GM23338 (cell line): ENCODE measurements at regions not wholly inside any gene's neighbourhood (a gene's known extent, or its start where the extent isn't known, plus 50 kb on each side); places are given as distances from the start of the nearest gene placed in this dataset.

Experiments
- ATAC-seq: fragments of 200-7000 bp; cut with Tn5 transposase; 3 replicates; pipeline ENCODE4 v1.9.1; 2020
- DNase-seq: peaks from one replicate; pipeline ENCODE4 v3.0.0-alpha.2; 2015; ENCODE audit warnings: low spot score
- H2AFZ ChIP-seq: fragments of 200-600 bp; sonication (generic); 2 replicates; pipeline ENCODE4 v1.8.0; 2016; ENCODE audit warnings: antibody characterized with exemption, mild to moderate bottlenecking, moderate library complexity
- H3F3A ChIP-seq: fragments of 200-600 bp; sonication (generic); replicated peaks from 2 replicates; pipeline ENCODE4 v1.8.0; 2017; ENCODE audit warnings: antibody characterized with exemption, mixed run types, low read depth
- H3K27ac ChIP-seq: fragments of 200-600 bp; sonication (generic); 2 replicates; pipeline ENCODE4 v1.6.1; 2016; ENCODE audit warnings: low read depth
- H3K27me3 ChIP-seq: fragments of 200-600 bp; sonication (generic); 2 replicates; pipeline ENCODE4 v1.8.0; 2016; ENCODE audit warnings: mild to moderate bottlenecking, mixed run types, moderate library complexity; ENCODE audit not compliant: insufficient read depth
- H3K36me3 ChIP-seq: fragments of 200-600 bp; sonication (generic); 2 replicates; pipeline ENCODE4 v1.8.0; 2016; ENCODE audit warnings: mild to moderate bottlenecking; ENCODE audit not compliant: insufficient read depth
- H3K4me1 ChIP-seq: fragments of 200-600 bp; sonication (generic); 2 replicates; pipeline ENCODE4 v1.8.0; 2016; ENCODE audit warnings: mild to moderate bottlenecking, moderate library complexity; ENCODE audit not compliant: insufficient read depth
- H3K4me2 ChIP-seq: fragments of 200-600 bp; sonication (generic); 2 replicates; pipeline ENCODE4 v1.7.1; 2017; ENCODE audit warnings: mixed run types
- H3K4me3 ChIP-seq: fragments of 200-600 bp; sonication (generic); 2 replicates; pipeline ENCODE4 v1.6.1; 2016; ENCODE audit warnings: mixed run types
- H3K79me2 ChIP-seq: fragments of 200-600 bp; sonication (generic); replicated peaks from 2 replicates; pipeline ENCODE4 v1.8.0; 2017; ENCODE audit warnings: mild to moderate bottlenecking; ENCODE audit not compliant: insufficient read depth
- H3K9me2 ChIP-seq: fragments of 200-600 bp; sonication (generic); 2 replicates; pipeline ENCODE4 v1.8.0; 2017; ENCODE audit not compliant: insufficient read depth
- H4K20me1 ChIP-seq: fragments of 200-600 bp; sonication (generic); replicated peaks from 2 replicates; pipeline ENCODE4 v1.8.0; 2017; ENCODE audit warnings: mild to moderate bottlenecking; ENCODE audit not compliant: insufficient read depth
- H3K27ac Mint-ChIP-seq: 2 replicates; pipeline ENCODE4 v1.8.0; 2020; ENCODE audit warnings: inconsistent platforms, mild to moderate bottlenecking, moderate library complexity, mixed read lengths
- H3K27me3 Mint-ChIP-seq: 3 replicates; pipeline ENCODE4 v1.8.0; 2022; ENCODE audit warnings: low read depth, mild to moderate bottlenecking, moderate library complexity, mixed read lengths, inconsistent platforms; ENCODE audit not compliant: insufficient read depth, poor library complexity
- H3K36me3 Mint-ChIP-seq: 3 replicates; pipeline ENCODE4 v1.8.0; 2021; ENCODE audit warnings: low read depth, mild to moderate bottlenecking, inconsistent platforms, moderate library complexity, mixed read lengths
- H3K4me1 Mint-ChIP-seq: 3 replicates; pipeline ENCODE4 v1.8.0; 2020; ENCODE audit warnings: mild to moderate bottlenecking, inconsistent platforms, mixed read lengths
- H3K4me3 Mint-ChIP-seq: 3 replicates; pipeline ENCODE4 v1.8.0; 2021; ENCODE audit warnings: moderate library complexity, mild to moderate bottlenecking, inconsistent platforms, mixed read lengths
- H3K9me3 Mint-ChIP-seq: 3 replicates; pipeline ENCODE4 v1.8.0; 2020; ENCODE audit warnings: moderate library complexity, mild to moderate bottlenecking, inconsistent platforms, mixed read lengths
- CREB1 ChIP-seq: fragments of 250-450 bp; sonication (Bioruptor Pico); IDR thresholded peaks from 2 replicates; pipeline ENCODE4 v1.5.0; 2020; ENCODE audit warnings: low read depth, mild to moderate bottlenecking, moderate library complexity
- EZH2 ChIP-seq: fragments of 200-600 bp; sonication (generic); IDR thresholded peaks from one replicate; pipeline ENCODE4 v1.8.0; 2017; ENCODE audit warnings: antibody characterized with exemption, mild to moderate bottlenecking, low read depth; ENCODE audit not compliant: unreplicated experiment
- EZH2phosphoT487 ChIP-seq: fragments of 200-600 bp; sonication (generic); IDR thresholded peaks from one replicate; pipeline ENCODE4 v1.8.1; 2018; ENCODE audit warnings: antibody characterized with exemption; ENCODE audit not compliant: unreplicated experiment
- JUNB ChIP-seq: IDR thresholded peaks from one replicate; pipeline ENCODE4 v1.6.1; 2016; ENCODE audit warnings: antibody characterized with exemption; ENCODE audit not compliant: unreplicated experiment
- NANOG ChIP-seq: IDR thresholded peaks from 2 replicates; pipeline ENCODE4 v1.6.1; 2016; ENCODE audit warnings: antibody characterized with exemption, borderline replicate concordance
- POLR2AphosphoS5 ChIP-seq: IDR thresholded peaks from 2 replicates; pipeline ENCODE4 v1.6.1; 2016; ENCODE audit warnings: antibody characterized with exemption, low read depth
- STAT1 ChIP-seq: IDR thresholded peaks from one replicate; pipeline ENCODE4 v1.6.1; 2016; ENCODE audit warnings: antibody characterized with exemption; ENCODE audit not compliant: unreplicated experiment
- ZNF114 ChIP-seq: fragments of 250-450 bp; sonication (Bioruptor Pico); IDR thresholded peaks from 2 replicates; pipeline ENCODE4 v1.5.0; 2020; ENCODE audit warnings: mild to moderate bottlenecking, moderate library complexity
- ZNF331 ChIP-seq: fragments of 250-450 bp; sonication (Bioruptor Pico); IDR thresholded peaks from 2 replicates; pipeline ENCODE4 v1.5.0; 2020; ENCODE audit warnings: low read depth, mild to moderate bottlenecking, moderate library complexity
- ZNF462 ChIP-seq: fragments of 250-450 bp; sonication (Bioruptor Pico); IDR thresholded peaks from 2 replicates; pipeline ENCODE4 v1.5.0; 2020; ENCODE audit warnings: mild to moderate bottlenecking, moderate library complexity
- TF ChIP-seq, protein P1 (sequence below), 2 experiments: fragments of 200-600 bp in 1 of 2; sonication (generic) in 1 of 2; conservative IDR thresholded peaks; 2 replicates each; pipeline versions ENCODE4 v1.5.1 to v1.6.1; 2016 to 2017; ENCODE audit warnings: antibody characterized with exemption in 2 of 2, low read depth in 2 of 2, mild to moderate bottlenecking in 2 of 2, moderate library complexity in 1 of 2
- TF ChIP-seq, protein P2 (sequence below): IDR thresholded peaks from one replicate; pipeline ENCODE4 v1.6.1; 2018; ENCODE audit warnings: antibody characterized with exemption; ENCODE audit not compliant: unreplicated experiment
- TF ChIP-seq, protein P3 (sequence below): IDR thresholded peaks from 2 replicates; pipeline ENCODE4 v1.6.1; 2016; ENCODE audit warnings: antibody characterized with exemption

DNA sequence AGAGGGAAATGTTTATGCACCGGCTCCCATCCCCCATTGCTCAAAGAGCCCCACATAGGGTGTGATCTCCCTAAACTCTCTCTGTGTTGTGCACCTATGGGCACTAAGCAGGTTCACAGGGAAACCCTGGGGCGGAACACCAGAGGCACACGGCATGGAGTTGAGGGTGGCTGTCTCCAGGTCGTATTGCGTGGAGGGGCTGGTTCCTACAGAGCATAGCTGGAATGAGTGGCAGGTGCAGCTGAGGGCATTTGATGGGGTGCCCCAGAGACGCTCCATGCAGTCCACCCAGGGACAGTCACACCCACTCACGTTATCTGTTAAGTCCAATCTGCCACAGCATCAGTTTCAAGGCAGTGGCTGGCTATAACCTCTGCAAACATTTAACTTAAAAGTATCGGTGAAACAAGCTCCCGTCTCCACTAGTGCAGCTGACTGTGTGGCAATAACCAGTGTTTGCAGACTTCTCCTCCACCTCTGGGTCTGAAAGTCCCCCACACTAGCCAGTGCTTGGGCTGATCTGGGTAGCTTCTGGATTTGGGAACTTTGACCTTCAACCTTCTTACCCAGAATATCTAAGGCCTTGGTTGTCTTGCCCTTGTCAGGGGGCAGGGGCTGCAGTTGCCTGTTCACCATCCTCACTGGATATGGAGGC is 249.2 kb upstream of the ZNF32 start:
- H3K4me3 ChIP-seq, result no peak overlapping the region
- TF ChIP-seq, protein P1, sequence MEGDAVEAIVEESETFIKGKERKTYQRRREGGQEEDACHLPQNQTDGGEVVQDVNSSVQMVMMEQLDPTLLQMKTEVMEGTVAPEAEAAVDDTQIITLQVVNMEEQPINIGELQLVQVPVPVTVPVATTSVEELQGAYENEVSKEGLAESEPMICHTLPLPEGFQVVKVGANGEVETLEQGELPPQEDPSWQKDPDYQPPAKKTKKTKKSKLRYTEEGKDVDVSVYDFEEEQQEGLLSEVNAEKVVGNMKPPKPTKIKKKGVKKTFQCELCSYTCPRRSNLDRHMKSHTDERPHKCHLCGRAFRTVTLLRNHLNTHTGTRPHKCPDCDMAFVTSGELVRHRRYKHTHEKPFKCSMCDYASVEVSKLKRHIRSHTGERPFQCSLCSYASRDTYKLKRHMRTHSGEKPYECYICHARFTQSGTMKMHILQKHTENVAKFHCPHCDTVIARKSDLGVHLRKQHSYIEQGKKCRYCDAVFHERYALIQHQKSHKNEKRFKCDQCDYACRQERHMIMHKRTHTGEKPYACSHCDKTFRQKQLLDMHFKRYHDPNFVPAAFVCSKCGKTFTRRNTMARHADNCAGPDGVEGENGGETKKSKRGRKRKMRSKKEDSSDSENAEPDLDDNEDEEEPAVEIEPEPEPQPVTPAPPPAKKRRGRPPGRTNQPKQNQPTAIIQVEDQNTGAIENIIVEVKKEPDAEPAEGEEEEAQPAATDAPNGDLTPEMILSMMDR (conservative IDR thresholded peaks at IDR 0.05; ENCODE audit: low read depth in 2 of 2), result no peak
- TF ChIP-seq STAT1, result no peak
- no peak for TF ChIP-seq POLR2AphosphoS5
- TF ChIP-seq ZNF114, result no peak
- no peak for TF ChIP-seq ZNF462 (CRISPR knock-in tag)
- no peak for TF ChIP-seq JUNB
- TF ChIP-seq, protein P2, sequence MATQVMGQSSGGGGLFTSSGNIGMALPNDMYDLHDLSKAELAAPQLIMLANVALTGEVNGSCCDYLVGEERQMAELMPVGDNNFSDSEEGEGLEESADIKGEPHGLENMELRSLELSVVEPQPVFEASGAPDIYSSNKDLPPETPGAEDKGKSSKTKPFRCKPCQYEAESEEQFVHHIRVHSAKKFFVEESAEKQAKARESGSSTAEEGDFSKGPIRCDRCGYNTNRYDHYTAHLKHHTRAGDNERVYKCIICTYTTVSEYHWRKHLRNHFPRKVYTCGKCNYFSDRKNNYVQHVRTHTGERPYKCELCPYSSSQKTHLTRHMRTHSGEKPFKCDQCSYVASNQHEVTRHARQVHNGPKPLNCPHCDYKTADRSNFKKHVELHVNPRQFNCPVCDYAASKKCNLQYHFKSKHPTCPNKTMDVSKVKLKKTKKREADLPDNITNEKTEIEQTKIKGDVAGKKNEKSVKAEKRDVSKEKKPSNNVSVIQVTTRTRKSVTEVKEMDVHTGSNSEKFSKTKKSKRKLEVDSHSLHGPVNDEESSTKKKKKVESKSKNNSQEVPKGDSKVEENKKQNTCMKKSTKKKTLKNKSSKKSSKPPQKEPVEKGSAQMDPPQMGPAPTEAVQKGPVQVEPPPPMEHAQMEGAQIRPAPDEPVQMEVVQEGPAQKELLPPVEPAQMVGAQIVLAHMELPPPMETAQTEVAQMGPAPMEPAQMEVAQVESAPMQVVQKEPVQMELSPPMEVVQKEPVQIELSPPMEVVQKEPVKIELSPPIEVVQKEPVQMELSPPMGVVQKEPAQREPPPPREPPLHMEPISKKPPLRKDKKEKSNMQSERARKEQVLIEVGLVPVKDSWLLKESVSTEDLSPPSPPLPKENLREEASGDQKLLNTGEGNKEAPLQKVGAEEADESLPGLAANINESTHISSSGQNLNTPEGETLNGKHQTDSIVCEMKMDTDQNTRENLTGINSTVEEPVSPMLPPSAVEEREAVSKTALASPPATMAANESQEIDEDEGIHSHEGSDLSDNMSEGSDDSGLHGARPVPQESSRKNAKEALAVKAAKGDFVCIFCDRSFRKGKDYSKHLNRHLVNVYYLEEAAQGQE, result no peak
- no peak for TF ChIP-seq ZNF331
- TF ChIP-seq CREB1 (CRISPR knock-in tag), result no peak
- TF ChIP-seq EZH2, result no peak
- TF ChIP-seq NANOG, result no peak
- no peak for TF ChIP-seq EZH2phosphoT487
- TF ChIP-seq, protein P3, sequence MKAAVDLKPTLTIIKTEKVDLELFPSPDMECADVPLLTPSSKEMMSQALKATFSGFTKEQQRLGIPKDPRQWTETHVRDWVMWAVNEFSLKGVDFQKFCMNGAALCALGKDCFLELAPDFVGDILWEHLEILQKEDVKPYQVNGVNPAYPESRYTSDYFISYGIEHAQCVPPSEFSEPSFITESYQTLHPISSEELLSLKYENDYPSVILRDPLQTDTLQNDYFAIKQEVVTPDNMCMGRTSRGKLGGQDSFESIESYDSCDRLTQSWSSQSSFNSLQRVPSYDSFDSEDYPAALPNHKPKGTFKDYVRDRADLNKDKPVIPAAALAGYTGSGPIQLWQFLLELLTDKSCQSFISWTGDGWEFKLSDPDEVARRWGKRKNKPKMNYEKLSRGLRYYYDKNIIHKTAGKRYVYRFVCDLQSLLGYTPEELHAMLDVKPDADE, result no peak
- H4K20me1 ChIP-seq, result no peaks in the 10 kb centered on the region
- Mint-ChIP-seq H3K27me3 (peaks cover 8% of the 10 kb centered on the region), H3K36me3 (no peaks in the 10 kb centered on the region; the same call in 2 of the 3 replicates), H3K4me1 (no peaks in the 10 kb centered on the region), H3K4me3 (no peak overlapping the region), H3K27ac (no peak overlapping the region), H3K9me3 (peaks cover 4% of the 10 kb centered on the region; the same call in 2 of the 3 replicates)
- no peaks in the 10 kb centered on the region for H3F3A ChIP-seq
- ATAC-seq, result no peak
- H2AFZ ChIP-seq, result no peak overlapping the region
- no peaks in the 10 kb centered on the region for H3K36me3 ChIP-seq
- H3K79me2 ChIP-seq, result no peaks in the 10 kb centered on the region
- no peak for DNase-seq
- no peaks in the 10 kb centered on the region for H3K27me3 ChIP-seq
- peaks cover 10% of the 10 kb centered on the region for H3K9me2 ChIP-seq
- H3K27ac ChIP-seq, result no peak overlapping the region
- no peaks in the 10 kb centered on the region for H3K4me1 ChIP-seq
- H3K4me2 ChIP-seq, result no peak overlapping the region
